ENCODE measurements at regions not wholly inside any gene's neighbourhood (a gene's known extent, or its start where the extent isn't known, plus 50 kb on each side); places are given as distances from the start of the nearest gene placed in this dataset.

- H3K36me3 ChIP-seq (ENCODE audit: control insufficient read depth, insufficient read depth, low read length): no peaks in the 10 kb centered on the region
- no peaks in the 10 kb centered on the region for H3K27me3 ChIP-seq (ENCODE audit: control insufficient read depth, insufficient read depth, low read length)
- H3K4me1 ChIP-seq: no peaks in the 10 kb centered on the region
- no peak overlapping the region for H3K27ac ChIP-seq
- H3K9me3 ChIP-seq (ENCODE audit: control insufficient read depth, low read length): no peaks in the 10 kb centered on the region
- H3K9ac ChIP-seq: no peak overlapping the region
- H2AFZ ChIP-seq: no peak overlapping the region
- H3K4me2 ChIP-seq (ENCODE audit: low read length): no peak overlapping the region
- TF ChIP-seq, protein P1, sequence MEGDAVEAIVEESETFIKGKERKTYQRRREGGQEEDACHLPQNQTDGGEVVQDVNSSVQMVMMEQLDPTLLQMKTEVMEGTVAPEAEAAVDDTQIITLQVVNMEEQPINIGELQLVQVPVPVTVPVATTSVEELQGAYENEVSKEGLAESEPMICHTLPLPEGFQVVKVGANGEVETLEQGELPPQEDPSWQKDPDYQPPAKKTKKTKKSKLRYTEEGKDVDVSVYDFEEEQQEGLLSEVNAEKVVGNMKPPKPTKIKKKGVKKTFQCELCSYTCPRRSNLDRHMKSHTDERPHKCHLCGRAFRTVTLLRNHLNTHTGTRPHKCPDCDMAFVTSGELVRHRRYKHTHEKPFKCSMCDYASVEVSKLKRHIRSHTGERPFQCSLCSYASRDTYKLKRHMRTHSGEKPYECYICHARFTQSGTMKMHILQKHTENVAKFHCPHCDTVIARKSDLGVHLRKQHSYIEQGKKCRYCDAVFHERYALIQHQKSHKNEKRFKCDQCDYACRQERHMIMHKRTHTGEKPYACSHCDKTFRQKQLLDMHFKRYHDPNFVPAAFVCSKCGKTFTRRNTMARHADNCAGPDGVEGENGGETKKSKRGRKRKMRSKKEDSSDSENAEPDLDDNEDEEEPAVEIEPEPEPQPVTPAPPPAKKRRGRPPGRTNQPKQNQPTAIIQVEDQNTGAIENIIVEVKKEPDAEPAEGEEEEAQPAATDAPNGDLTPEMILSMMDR (IDR thresholded peaks at IDR 0.05): no peak
- H3K4me3 ChIP-seq (ENCODE audit: low read depth, low read length): no peak overlapping the region
- no peaks in the 10 kb centered on the region for H3K79me2 ChIP-seq
Observed at GRCh38 chr5:119789406-119790117, 160.2 kb downstream of the FAM170A start.

DNA sequence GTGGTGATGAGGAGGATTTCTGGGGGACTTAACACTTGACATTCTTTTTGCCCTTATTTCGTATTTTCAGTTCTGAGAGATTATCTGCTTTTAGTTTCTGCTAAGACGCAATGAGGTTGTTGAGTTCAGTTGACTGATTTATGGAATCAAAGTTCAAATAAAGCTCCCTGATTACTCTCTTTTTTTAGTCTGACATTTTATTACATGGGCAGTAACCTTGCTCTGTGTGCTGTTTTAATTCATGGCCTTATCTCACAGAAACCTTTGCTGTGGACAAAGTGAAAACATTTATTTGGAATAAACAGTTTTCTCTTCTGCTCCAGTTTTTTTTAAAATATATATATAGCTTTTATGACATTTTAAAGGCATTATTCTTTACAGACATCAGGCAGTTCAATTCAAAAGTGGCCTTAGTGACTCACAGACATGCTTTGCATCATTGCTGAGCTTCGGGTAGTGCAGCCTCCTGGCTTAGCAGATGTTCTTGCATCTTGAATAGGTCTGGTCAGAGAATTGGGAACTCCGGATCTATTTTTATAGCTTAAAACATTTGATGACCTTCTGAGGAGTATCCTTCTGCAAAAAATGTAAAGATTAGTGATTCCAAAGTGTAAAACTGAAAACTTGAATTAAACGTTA, 162.9 kb downstream of the FAM170A start:
- no peak overlapping the region for H2AFZ ChIP-seq
- H3K27me3 ChIP-seq (ENCODE audit: control insufficient read depth, insufficient read depth, low read length): no peaks in the 10 kb centered on the region
- no peaks in the 10 kb centered on the region for H3K9me3 ChIP-seq (ENCODE audit: control insufficient read depth, low read length)
- no peaks in the 10 kb centered on the region for H3K36me3 ChIP-seq (ENCODE audit: control insufficient read depth, insufficient read depth, low read length)
- no peaks in the 10 kb centered on the region for H3K4me1 ChIP-seq
- no peaks in the 10 kb centered on the region for H3K79me2 ChIP-seq
- no peak overlapping the region for H3K4me3 ChIP-seq (ENCODE audit: low read depth, low read length)
- TF ChIP-seq, protein P1 (IDR thresholded peaks at IDR 0.05): no peak
- H3K27ac ChIP-seq: no peak overlapping the region
- no peak overlapping the region for H3K4me2 ChIP-seq (ENCODE audit: low read length)
- H3K9ac ChIP-seq: no peak overlapping the region

- no peaks in the 10 kb centered on the region for H3K9me3 ChIP-seq (ENCODE audit: control insufficient read depth, low read length)
- no peak overlapping the region for H3K4me2 ChIP-seq (ENCODE audit: low read length)
- no peak overlapping the region for H3K27ac ChIP-seq
- H3K9ac ChIP-seq: no peak overlapping the region
- H3K36me3 ChIP-seq (ENCODE audit: control insufficient read depth, insufficient read depth, low read length): no peaks in the 10 kb centered on the region
- H3K79me2 ChIP-seq: no peaks in the 10 kb centered on the region
- no peaks in the 10 kb centered on the region for H3K27me3 ChIP-seq (ENCODE audit: control insufficient read depth, insufficient read depth, low read length)
- no peak overlapping the region for H3K4me3 ChIP-seq (ENCODE audit: low read depth, low read length)
- no peaks in the 10 kb centered on the region for H3K4me1 ChIP-seq
- H2AFZ ChIP-seq: no peak overlapping the region
- TF ChIP-seq, protein P1 (IDR thresholded peaks at IDR 0.05): no peak
Observed at GRCh38 chr5:119795768-119796167, 166.4 kb downstream of the FAM170A start.

- Histone ChIP-seq H3K4me2 (ENCODE audit: low read length) (no peak overlapping the region), H3K27me3 (ENCODE audit: control insufficient read depth, insufficient read depth, low read length) (no peaks in the 10 kb centered on the region), H3K79me2 (no peaks in the 10 kb centered on the region)
Observed at GRCh38 chr5:119801570-119801969, 172.2 kb downstream of the FAM170A start.

More at GRCh38 chr5:119801570-119801969, 172.2 kb downstream of the FAM170A start:
- TF ChIP-seq, protein P1 (IDR thresholded peaks at IDR 0.05): no peak
- Histone ChIP-seq H3K9ac (no peak overlapping the region), H3K36me3 (ENCODE audit: control insufficient read depth, insufficient read depth, low read length) (no peaks in the 10 kb centered on the region), H3K4me3 (ENCODE audit: low read depth, low read length) (no peak overlapping the region), H2AFZ (no peak overlapping the region), H3K4me1 (no peaks in the 10 kb centered on the region), H3K9me3 (ENCODE audit: control insufficient read depth, low read length) (no peaks in the 10 kb centered on the region), H3K27ac (no peak overlapping the region)
